ENCODE measurements at regions not wholly inside any gene's neighbourhood (a gene's known extent, or its start where the extent isn't known, plus 50 kb on each side); places are given as distances from the start of the nearest gene placed in this dataset.

DNA sequence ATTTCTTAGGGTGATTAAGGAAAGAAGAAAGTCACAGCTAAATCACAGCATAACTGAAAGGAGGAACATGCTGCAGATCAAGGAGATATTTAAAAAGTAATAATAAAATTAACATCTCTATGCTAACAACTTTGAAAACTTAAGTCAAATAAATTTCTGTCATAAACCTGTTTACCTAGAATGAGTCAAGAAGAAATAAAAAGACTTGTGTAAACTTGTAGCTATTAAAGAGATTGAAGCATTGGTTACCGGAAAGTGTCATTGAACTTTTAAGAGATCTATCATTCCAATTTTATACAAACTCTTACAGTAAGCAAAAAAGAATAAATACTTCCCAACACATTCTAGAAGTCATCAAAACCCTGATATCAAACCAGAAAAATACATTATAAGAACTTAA lies 520.1 kb upstream of the SYT4 start:
- TF ChIP-seq, protein P1, sequence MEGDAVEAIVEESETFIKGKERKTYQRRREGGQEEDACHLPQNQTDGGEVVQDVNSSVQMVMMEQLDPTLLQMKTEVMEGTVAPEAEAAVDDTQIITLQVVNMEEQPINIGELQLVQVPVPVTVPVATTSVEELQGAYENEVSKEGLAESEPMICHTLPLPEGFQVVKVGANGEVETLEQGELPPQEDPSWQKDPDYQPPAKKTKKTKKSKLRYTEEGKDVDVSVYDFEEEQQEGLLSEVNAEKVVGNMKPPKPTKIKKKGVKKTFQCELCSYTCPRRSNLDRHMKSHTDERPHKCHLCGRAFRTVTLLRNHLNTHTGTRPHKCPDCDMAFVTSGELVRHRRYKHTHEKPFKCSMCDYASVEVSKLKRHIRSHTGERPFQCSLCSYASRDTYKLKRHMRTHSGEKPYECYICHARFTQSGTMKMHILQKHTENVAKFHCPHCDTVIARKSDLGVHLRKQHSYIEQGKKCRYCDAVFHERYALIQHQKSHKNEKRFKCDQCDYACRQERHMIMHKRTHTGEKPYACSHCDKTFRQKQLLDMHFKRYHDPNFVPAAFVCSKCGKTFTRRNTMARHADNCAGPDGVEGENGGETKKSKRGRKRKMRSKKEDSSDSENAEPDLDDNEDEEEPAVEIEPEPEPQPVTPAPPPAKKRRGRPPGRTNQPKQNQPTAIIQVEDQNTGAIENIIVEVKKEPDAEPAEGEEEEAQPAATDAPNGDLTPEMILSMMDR (IDR thresholded peaks at IDR 0.05), result no peak
- Histone ChIP-seq H3K9me3 (no peaks in the 10 kb centered on the region), H3K4me3 (no peak overlapping the region), H3K36me3 (ENCODE audit: low read depth) (no peaks in the 10 kb centered on the region), H3K4me1 (ENCODE audit: low read depth) (no peaks in the 10 kb centered on the region)
- no peak for ATAC-seq
- DNase-seq, result no peak
- intact Hi-C loops (cut with DNase I, micrococcal nuclease), result no loop called here

DNA sequence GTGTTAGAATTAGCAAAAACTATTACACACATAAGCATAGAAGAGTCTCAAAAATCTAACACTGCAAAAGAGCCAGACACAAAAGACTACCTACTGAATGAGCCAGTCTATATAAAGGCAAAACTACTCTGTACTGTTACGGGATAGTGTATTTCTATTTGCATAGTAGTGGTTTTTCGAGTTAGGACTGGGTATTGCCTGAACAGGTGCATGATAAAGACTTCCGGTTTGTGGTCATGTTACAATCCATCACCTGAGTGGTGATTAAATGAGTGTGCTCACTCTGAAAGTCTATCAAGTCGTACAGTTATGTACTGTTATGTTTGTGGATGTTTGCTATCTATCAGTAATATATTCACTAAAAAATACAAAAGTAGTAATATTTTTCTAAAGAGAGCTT lies 523.3 kb upstream of the SYT4 start:
- DNase-seq, result no peak
- Histone ChIP-seq H3K36me3 (ENCODE audit: low read depth) (no peaks in the 10 kb centered on the region), H3K4me1 (ENCODE audit: low read depth) (no peaks in the 10 kb centered on the region), H3K4me3 (no peak overlapping the region), H3K9me3 (no peaks in the 10 kb centered on the region)
- TF ChIP-seq, protein P1 (IDR thresholded peaks at IDR 0.05), result no peak
- intact Hi-C loops (cut with DNase I, micrococcal nuclease), result no loop called here
- no peak for ATAC-seq

DNA sequence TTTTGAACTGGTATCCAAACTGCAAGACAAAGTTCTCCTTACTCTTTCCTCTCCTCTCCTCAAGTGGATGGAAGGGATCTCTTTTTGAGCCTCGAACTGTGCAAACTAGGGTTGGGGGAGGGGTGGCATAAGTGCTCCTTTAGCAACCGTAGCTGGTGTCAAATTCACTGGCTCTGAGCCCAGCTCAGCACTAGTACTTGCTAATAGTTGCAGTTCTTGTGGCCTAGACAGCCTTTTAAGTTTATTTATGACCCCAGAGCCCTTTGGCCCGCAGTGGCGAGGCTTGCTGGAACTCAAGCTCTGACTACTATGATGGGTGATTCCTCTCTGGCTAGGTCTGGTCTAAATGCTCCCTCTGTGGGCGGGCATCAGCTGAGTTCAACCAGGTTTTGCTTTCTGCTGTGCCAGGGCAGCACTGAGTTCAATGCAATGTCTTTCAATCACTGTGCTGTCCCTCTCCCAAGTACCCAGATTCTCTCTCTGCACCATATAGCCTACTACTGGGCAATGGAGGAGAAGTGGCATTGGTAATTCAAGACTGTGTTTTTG lies 528.4 kb upstream of the SYT4 start:
- intact Hi-C loops (cut with DNase I, micrococcal nuclease), result no loop called here
- peak in 2 of 3 donors; percentile 18 to 31 for DNase-seq
- no peak for ATAC-seq

DNA sequence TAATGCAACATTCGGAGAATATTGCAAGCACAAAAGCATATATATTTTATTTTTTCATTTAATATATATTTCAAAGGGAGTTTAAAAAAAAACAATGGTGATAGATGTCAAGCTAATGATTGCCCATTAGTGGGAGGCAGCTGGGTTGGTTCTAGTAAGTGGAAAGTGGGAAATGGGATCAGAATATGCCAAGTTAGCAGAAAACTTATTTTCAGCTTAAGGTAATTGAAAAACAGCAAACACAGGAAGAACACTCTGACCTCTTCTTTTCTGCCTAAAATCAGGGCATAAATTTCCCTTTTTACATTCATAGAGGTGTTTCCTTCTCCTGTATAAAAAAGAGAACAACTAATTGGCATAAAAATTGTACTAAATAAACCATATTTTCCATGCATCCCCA lies 535.3 kb upstream of the SYT4 start:
- Histone ChIP-seq H3K36me3 (ENCODE audit: low read depth) (no peaks in the 10 kb centered on the region), H3K4me1 (ENCODE audit: low read depth) (no peaks in the 10 kb centered on the region), H3K4me3 (no peak overlapping the region), H3K9me3 (no peaks in the 10 kb centered on the region)
- ATAC-seq, result no peak
- intact Hi-C loops (cut with DNase I, micrococcal nuclease), result no loop called here
- no peak for DNase-seq
- TF ChIP-seq, protein P1 (IDR thresholded peaks at IDR 0.05), result no peak

More for the DNA sequence above, 528.4 kb upstream of the SYT4 start:
- Histone ChIP-seq H3K4me3 (no peak overlapping the region), H3K4me1 (ENCODE audit: low read depth) (no peaks in the 10 kb centered on the region), H3K9me3 (no peaks in the 10 kb centered on the region), H3K36me3 (ENCODE audit: low read depth) (no peaks in the 10 kb centered on the region)
- TF ChIP-seq, protein P1 (IDR thresholded peaks at IDR 0.05), result no peak

DNA sequence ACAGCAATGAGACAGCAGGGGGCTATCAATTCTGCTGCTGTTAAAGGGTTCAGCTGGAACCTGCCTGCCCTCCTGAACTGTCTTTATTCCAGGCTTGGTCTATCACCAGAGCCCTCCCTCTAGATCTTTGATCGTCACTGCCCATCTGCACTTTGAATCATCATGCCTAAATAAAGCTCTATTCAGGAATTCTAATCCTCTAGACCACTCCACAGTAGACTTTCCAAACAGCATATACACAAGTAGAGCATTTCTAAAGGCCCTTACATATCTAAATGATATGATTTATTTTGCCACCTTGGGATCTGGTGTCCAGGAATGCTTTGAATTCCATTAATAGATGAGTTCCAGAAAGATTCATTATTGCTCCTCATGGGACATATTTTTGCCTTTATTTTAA lies 542.1 kb upstream of the SYT4 start:
- TF ChIP-seq, protein P1 (IDR thresholded peaks at IDR 0.05), result no peak
- DNase-seq, result no peak
- intact Hi-C loops (cut with DNase I, micrococcal nuclease), result no loop called here

DNA sequence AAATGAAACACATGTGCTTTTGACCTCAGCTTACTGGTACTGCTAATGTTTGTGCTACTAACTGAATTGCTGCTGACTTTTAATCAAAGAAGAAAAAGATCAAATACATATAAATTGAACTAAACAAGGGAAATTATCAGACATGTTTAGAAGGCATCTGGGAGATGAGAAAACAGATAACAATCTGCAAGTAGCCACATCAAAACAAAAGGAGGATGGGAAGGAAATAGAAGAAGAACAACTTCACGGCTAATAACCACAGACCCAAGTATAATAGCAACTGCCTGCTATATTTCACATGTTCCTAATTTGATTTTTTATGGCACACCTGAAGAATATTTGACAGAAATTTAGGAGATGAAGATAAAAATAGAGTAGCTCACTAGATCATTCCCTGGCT lies 542.6 kb upstream of the SYT4 start:
- DNase-seq (no peak), ATAC-seq (no peak)
- H3K4me1 ChIP-seq (ENCODE audit: low read depth), result no peaks in the 10 kb centered on the region
- no peaks in the 10 kb centered on the region for H3K36me3 ChIP-seq (ENCODE audit: low read depth)
- intact Hi-C loops (cut with DNase I, micrococcal nuclease), result no loop called here
- no peak overlapping the region for H3K4me3 ChIP-seq
- TF ChIP-seq, protein P1 (IDR thresholded peaks at IDR 0.05), result no peak
- no peaks in the 10 kb centered on the region for H3K9me3 ChIP-seq

More for the DNA sequence above, 542.1 kb upstream of the SYT4 start:
- Histone ChIP-seq H3K9me3 (no peaks in the 10 kb centered on the region), H3K36me3 (ENCODE audit: low read depth) (no peaks in the 10 kb centered on the region), H3K4me1 (ENCODE audit: low read depth) (no peaks in the 10 kb centered on the region), H3K4me3 (no peak overlapping the region)
- no peak for ATAC-seq
